GM21529 (cell line): ENCODE measurements at regions not wholly inside any gene's neighbourhood (a gene's known extent, or its start where the extent isn't known, plus 50 kb on each side); places are given as distances from the start of the nearest gene placed in this dataset.

Experiments
- ATAC-seq: cut with Tn5 transposase; IDR thresholded peaks from one replicate; pipeline ENCODE4 v1.9.1; 2021; ENCODE audit not compliant: unreplicated experiment

DNA sequence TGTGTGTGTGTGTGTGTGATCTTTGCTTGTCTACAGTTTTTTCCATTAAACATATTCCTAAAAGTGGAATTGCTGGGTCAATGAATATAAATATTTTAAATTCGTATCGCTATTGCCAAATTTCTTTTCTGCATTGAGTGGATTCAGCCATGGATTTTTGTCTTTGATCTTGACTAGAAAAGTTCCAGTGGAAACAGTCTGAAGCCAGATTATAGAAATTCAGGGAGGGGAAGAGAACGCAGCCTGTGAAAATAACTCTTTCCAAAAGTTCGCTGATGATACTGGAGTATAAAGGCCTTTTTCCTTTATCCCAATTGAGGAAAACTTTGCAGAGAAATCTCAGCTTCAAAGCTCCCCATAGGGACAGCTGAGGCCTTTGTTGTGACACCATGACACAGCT is 292.3 kb upstream of the CD180 start:
- no peak for ATAC-seq

DNA sequence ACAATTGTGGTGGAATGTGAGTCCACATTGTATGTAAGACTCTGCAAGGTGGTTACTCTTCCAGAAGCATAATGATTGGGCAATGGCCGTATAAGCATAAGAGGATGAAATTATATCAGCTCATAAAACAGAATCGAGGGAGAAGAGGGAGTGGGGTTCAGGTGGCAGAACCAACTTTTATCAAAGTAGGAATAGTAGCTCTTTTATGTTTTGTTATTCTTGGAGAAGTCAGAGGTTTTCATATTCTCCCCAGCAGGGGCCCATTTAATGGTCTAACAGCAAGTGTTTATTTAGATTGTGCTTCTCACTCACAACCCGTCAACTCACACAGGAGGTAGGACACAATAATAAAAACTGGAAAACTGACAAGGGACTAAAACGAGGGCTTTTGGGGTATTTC is 291.3 kb upstream of the CD180 start:
- ATAC-seq: no peak

DNA sequence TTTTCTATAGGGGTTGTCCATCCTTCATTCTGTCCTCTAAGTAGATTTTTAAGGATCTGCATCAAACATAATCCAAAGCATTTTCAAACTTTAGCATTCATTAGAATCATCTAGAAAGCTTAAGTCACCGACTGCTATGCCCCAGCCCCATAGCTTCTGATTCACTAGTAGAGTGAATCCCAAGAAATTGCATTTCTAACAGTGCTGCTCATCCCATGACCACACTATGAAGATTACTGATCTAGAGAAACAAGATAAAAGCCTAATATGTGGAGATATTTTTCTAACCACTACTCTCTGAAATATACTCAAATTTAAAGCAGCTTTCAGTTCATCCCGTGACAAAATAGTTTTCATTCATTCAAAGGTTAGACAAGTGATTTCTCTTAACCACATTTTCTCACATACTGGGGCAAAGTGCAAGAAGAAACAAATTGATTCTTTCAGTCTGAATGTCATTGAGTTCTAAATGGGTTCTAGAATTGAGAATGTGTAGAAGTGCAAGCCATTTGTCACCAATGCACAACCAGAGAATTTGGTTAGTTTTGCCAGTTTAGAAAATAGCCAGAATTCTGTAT is 286.9 kb upstream of the CD180 start:
- ATAC-seq: no peak

DNA sequence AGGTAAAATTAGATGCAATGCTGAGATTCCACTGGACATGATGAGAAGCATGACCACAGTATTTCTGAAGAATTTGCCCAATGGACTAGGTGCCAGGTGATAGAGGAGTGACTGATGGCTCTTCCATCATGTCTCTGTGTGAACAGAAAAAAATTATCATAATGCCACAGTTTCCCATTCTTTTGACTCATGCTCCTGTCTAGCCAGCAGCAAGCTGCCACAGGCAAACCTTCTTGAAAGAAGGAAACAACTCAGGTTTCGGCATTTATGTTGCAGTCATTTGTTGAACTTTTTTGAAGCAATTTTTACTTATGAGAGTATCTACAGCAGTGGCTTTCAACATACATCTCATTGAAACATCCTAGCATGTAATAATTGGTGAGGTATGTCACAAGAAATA is 284.8 kb upstream of the CD180 start:
- no peak for ATAC-seq

DNA sequence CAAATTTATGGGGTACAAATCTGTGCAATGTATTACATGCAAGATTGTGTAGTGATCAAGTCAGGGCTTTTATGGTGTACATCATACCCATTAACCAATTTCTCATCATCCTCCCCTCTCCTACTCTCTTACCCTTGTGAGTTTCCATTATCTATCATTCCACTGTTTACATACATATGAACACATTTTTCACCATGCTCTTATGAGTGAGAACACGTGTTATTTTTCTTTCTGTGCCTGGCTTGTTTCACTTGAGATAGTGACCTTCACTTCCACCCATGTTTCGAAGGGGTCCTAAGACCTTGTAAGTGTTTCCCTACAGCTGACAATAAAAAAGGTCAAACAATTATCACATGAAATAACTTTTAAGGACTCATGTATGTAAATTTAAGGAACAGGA is 281.7 kb upstream of the CD180 start:
- no peak for ATAC-seq

DNA sequence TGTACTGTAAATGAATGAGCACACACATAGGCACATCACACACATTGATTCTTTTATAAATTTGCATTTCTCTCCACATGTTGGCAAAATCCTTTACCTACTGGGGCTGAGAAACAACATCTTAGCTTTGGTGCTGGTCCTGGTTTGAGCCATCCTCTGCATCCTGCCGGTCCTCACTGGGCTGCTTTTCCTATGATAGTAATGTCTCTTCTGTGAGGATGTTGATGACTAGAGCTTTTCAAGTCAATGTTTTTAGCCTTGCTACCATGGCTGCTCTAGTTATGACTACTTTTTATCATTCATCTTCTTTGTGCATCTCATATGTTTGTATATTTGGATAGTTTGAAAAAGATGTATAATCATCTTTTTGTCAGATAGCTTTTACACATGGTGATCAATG is 280.4 kb upstream of the CD180 start:
- ATAC-seq: no peak

DNA sequence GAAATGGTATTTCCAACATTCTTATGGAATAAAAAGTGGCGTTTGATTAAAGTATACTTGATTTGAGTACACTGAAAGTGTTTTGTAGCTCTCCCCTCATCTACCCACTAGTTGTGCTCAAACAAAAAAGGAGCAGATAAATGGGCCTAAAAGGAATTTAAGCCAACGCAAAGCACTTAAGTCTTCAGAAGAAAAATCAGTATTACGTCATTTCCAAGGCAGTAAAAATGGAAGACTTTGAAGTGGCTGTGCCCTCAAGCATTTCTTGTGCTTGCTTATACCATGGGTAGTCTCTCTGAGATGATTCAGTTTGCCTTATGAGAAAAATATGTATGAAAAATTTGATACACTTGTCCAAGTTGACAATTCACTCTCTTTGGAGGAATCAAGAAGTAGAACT is 279.9 kb upstream of the CD180 start:
- no peak for ATAC-seq

DNA sequence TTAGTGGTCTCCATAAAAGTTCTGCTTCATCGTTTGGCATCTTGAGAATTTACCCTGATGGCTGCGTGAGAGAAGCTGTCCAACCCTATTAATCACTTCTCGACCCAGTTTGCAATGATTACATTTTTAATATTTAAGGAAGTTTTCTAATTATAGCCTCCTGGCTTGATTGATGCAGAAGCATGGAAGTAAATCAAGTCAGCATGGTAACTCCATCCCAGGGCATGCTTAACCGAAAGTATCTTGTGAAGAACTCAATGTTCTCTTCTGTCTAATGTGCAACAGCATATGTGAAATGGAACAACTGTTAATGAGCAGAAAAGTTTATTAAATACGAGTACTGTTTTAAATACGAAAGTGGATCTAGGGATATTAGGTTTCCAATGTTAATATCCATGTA is 278.9 kb upstream of the CD180 start:
- ATAC-seq: no peak

DNA sequence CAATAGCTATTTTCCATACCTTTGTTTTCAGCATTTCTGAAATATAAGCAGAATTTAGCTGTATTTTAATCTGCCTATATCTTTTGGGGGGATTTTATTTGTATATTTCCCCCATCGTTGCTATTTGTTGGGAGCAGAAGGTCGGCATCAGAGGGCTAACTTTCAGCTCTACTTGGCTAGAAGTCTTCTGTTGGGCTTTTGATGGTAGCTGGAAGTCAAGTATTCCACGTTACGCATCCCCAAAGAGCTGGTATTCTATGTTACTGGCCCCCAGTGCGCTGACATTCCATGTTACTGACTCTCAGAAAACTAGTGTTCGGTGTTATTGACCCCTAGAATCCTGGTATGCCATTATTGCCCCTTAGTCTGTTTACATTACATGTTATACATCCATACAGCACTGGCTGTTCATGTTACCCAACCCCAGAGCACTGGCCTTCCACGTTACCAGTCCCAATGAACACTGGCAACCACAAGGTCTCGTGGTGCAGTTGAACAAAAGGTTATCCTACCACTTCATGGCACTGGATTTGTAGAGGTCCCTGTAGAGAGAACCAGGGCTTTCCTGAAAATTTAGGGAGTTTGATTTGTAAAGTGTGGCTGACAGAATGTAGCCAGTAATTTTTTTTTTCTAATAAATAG is 278.1 kb upstream of the CD180 start:
- ATAC-seq: no peak

DNA sequence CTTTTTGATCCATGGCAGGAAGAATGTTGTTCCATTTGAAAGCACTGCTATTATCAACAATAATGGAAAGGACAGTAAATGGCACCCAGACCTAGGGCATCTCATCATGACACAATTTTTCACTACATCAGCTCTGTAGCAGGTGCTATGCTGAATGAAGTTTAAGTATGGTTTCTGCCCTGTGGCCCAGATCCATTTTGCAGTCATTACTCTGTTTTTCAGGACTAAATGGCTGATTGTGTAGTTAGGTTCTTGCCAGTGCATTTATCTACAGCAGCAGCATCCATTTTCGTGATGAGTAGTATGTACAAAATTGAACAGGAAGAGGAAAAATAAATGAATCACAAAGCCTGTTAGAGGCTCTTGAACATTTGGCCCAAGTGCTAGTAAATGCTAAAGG is 270.5 kb upstream of the CD180 start:
- ATAC-seq: no peak

DNA sequence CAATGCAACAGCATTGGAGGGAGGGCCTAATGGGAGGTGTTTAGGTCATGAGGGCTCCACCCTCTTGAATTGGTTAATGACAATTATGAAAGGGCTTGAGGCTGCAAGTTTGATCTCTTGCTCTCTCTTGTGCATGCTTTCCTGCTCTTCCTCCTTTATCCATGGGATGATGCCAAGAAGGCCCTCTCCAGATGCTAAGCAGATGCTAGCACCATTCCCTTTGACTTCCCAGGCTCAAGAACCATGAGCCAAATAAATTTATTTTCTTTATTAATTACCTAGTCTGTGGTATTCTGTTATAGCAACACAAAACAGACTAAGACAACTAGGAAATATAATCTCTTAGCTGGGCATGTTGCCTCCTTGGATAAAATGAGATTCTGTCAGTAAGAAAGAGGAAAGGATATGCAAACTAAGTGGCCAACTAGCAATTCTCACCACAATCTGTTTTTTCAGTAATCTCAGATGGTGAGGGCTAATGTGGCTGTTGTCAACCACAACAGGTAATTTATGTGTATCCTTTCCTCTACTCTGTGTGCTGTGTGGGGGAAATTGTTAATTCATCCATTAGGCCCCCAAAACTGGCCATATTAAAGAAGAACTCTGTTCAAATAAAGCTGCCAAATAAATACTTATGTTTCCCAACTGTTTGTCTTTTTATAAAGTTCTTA is 269.1 kb upstream of the CD180 start:
- no peak for ATAC-seq

DNA sequence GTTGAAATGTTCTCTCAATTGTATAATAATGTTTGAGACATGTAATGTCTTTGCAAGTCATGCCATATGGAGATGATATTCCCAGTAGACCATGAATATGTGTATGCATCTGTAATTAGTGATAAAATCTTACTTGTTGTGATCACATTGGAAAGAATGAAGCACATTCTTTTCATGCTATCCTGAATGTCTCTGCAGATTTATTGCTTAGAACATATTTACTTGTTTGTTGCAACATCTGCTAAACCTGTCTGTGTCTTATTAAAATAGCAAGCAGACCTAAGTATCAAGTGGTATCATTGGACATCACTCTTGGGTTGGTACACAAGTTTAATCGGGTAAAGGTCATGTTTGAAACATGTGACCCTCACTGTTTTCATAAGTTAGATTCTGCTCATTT is 265.5 kb upstream of the CD180 start:
- no peak for ATAC-seq

DNA sequence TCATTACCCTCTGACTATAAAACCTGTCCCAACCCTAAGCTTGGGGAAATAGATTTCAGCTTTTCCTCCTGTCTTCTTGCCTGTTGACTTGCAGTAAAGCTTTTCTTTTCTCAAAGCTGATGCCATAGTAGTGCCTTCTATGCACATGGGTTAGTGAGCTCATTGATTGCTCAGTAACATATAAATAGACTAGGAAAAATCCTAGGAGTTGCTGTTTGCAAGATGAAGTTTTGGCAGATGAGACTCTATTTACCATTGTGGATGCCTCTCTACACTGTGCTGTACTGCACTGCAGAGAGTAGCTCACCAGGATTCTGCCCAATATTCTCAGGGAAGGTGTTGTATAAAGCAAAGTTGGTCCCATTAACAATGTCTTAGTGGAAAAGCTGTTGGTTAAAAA is 262.7 kb upstream of the CD180 start:
- no peak for ATAC-seq

DNA sequence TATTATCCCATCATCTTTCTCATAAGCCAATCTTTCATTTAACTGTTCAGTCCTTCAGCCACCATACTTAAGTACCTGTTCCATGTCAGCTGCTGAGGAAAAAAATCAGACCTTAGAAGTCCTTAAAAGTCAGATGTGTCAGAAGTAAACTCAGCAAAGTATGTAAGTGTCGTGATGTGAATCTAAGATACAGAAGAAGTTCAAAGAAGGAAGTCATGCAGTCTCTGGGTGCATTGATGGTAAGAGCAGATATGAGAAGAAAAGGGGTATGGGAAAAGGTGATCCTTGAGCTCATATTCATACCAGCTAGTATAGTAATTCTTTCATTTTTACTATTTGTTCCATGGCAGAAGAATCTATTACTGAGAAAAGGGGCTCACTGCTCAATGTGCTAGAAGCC is 259.4 kb upstream of the CD180 start:
- ATAC-seq: no peak

DNA sequence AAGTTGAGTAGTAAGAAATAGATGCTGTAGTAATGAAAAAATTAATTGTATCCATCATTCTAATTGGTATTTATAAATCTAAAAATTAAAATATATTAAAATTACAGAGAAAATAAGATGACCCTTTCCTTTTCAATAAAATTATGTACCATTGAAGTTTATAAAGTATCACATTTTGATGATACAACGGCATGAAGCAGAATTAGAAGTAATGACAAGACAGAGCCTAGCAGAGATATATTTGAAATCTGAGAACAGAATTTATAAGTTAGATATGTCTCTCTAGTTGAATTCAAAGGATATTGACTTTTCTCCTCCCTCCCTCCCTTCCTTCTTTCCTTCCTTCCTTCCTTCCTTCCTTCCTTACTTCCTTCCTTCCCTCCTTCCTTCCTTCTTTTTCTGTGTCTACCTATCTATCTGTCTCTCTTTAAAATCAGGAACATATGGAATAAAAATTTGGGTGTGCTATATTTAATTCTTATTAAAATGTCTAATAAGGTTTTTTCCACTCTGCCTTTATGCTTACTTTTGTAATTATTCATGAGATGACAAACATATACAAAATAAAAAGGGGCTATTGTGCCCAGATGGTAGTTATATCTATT is 258.5 kb upstream of the CD180 start:
- ATAC-seq: no peak

DNA sequence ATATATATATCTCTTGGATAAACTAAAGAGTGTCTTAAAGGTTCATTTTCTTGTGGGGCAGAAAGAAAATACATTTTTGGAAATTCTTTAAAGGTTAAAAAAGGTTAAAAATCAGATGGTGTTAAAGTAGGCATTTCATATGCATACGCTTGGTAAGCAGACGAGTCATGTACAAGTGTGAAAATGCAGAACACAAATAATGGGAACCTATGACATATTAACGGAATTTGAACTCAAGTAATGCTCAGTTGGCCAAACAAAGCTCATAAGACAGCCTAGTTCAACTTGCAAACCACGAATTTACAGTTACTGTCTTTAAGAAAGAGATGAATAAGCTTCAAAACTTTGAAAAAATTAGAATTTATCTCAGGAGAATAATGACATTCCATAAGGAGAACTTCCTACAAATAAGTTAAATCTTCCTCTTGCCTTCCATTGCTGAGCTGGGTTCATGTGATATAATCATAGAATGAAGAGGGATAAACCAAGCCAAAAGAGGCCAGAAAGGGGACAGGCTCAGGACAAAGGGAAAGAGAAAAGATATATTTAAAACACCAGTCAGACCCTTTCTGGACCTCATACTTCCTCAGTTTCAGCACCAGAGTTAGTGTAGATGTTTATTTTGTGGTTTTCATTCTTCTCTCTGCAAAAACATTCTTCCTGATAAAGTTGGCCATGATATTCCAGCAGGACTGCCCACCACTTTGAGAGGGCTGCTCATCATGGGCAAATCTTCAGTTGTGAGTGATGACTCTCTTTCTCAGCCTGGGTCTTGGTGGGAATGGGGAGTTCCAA is 256.7 kb upstream of the CD180 start:
- ATAC-seq: no peak

DNA sequence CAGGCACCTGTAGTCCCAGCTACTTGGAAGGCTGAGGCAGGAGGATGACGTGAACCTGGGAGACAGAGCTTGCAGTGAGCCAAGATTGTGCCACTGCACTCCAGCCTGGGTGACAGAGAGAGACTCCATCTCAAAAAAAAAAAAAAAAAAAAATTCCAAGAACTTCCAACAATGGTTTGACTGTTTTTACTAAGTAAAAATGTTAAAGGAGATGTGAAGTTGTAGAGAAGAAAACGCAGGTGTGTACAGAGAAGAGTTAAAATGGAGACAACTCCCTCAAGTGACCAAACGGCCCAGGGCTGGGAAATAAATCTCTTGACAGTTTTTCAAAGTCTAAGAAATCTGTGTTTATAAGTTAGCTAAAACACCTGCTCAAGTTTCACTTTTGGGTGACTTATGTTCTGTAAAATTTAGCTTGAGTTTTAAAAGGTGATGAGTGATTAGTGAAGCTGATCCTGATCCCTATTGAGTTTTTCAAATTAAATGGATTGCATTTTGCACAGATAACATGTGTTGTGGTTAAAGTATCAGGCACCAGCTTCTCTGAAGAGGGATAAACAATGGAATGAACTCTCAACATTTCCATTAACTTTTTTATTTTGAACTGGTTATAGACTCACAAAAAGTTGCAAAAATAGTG is 255.2 kb upstream of the CD180 start:
- no peak for ATAC-seq

DNA sequence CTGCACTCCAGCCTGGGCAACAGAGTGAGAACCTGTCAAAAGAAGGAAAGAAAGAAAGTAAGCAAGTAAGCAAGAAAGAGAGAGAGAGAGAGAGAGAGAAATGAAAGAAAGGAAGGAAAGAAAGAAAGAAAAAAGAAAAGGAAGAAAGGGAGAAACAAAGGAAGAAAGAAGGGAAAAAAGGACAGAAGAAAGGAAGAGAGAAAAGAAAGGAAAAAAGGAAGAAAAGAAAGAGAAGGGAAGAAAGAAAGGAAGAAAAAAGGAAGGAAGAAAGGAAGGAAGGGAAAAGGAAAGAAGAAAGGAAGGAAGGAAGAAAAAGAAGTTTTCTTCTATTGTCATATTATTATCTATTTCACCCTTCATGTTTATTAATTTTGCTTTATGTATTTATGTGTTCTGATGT is 251.1 kb upstream of the CD180 start:
- ATAC-seq: no peak

DNA sequence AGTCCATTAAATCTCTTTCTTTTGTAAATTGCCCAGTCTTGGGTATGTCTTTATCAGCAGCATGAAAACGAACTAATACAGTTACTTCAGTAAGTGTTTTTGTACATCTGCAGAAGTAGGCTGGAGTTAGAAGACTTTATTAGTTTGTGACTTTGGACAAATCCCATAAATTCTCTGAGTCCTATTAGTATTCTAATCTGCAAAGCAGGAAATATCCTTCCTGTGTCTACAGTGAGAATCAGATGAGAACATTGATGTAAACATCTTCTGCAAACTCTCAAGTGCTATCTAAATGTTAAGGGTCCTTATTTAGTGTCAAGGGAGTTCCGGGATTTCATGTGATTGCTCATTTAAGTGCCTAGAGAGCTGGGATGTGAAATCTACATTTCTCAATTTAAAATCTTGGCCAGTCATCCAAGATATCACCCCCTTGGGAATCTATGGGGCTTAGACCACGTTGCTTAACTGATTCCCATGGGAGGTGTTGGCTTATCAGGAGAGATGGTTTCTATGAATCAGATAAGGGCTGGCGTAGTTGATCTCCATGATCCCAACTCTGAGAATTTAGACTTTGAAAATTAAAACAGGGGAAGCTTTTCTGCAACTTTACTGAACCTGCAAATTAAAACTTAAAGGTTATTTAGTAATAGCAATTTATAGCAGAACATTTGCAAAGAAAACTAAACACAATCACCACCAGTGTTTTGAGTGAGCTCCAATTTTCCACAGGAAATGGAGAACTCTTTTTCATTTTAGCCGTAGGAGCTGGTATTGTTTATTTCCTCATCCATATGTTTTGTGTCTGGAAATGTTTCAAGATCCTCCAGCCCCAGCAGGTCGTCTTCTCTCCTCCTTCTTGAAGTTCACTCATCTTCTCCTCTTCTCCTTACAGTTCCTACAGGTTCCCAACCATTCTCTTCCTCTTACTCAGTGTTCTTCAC is 241.6 kb upstream of the CD180 start:
- ATAC-seq: no peak

DNA sequence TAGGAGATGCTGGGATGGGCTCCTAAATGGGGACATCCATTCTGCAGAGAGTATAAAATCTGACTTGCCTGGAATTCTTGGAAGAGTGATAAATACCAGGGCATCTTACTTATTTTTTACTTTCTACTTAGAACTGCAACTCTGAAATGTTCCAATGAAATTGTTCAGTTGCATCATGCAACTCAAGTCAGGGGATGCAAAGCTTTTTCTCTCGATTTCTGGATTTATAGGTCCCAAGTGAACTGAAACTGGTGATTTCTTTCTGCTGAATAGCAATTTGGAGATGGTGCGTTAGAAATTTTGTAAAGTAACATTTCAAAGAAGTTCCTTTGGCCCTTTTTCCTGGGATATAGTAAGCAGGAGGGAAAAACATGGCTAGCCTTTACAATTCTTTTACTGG is 238.4 kb upstream of the CD180 start:
- no peak for ATAC-seq
